ENCODE measurements at regions not wholly inside any gene's neighbourhood (a gene's known extent, or its start where the extent isn't known, plus 50 kb on each side); places are given as distances from the start of the nearest gene placed in this dataset.

DNA sequence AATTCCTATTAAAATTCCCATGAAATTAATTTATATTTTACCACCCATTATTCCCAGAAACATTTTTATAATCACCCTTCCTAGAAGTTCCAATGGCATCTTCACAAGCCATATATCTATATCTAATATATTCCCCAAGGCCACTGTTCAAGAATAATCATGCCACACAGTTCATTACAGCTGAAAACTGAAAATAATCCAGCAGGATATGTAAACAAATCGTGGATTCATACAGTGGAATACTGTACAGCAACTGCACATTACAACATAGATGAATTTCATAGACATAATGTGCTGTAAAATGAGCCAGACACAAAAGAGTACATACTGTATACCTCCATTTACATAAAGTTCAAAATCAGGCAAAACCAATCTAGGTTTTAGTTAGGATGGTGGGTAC lies 63.9 kb upstream of the SERPINE2 start:
- TF ChIP-seq, protein P1, sequence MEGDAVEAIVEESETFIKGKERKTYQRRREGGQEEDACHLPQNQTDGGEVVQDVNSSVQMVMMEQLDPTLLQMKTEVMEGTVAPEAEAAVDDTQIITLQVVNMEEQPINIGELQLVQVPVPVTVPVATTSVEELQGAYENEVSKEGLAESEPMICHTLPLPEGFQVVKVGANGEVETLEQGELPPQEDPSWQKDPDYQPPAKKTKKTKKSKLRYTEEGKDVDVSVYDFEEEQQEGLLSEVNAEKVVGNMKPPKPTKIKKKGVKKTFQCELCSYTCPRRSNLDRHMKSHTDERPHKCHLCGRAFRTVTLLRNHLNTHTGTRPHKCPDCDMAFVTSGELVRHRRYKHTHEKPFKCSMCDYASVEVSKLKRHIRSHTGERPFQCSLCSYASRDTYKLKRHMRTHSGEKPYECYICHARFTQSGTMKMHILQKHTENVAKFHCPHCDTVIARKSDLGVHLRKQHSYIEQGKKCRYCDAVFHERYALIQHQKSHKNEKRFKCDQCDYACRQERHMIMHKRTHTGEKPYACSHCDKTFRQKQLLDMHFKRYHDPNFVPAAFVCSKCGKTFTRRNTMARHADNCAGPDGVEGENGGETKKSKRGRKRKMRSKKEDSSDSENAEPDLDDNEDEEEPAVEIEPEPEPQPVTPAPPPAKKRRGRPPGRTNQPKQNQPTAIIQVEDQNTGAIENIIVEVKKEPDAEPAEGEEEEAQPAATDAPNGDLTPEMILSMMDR (optimal IDR thresholded peaks at IDR 0.05 in 1 of 3, IDR thresholded peaks at IDR 0.05 in 1 of 3, conservative IDR thresholded peaks at IDR 0.05 in 1 of 3; ENCODE audit: extremely low read depth in 1 of 3, insufficient read depth in 2 of 3, low read length in 3 of 3), result no peak
- no peak for TF ChIP-seq EZH2 (IDR thresholded peaks at IDR 0.05; ENCODE audit: low read length)
